NCI-H146 treated with DMSO at 0.1 percent for 48 hours (cell line): ENCODE measurements at regions not wholly inside any gene's neighbourhood (a gene's known extent, or its start where the extent isn't known, plus 50 kb on each side); places are given as distances from the start of the nearest gene placed in this dataset.

ENCODE experiments used
- DNase-seq: peaks from one replicate; lab custom pipeline; 2025; ENCODE audit not compliant: unreplicated experiment; lab: John Stamatoyannopoulos, UW

DNA sequence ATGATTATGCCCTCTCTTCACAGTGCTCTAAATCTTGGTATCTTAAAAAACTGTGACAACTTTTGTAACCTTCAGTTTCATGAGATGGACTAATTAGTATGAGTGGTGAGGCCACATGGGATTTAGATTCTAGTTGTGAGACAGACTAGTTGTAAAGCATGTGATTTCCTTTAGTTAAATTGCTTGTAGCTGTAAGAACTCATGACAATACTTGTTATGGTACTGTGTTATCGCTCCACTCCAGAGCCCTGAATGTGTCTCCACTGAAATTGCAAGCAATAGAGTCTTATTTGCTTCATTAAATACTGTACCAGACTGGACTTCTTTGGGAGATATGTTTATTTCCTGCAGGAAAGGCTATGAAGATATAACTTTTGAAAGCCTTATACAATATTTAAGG, 1198.3 kb upstream of the CDH6 start:
- no peak for DNase-seq

DNA sequence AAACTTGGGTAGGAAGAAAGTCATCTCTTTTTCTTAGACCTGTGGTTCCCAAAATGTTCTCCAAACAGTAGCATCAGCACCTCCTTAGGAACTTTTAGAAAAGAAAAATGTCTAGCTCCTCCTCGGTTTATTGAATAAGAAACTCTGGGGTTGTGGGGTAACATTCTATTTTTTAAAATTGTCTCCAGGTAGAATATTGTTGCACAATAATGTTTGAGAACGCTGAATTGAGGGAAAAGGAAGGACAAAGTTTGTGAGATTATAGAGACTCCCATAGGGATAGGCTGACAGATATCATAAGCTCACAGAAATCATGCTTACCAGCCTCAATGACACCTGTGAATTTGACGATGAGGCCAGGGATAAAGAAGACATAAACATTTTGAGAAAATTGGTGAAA, 1199.0 kb upstream of the CDH6 start:
- no peak for DNase-seq

DNA sequence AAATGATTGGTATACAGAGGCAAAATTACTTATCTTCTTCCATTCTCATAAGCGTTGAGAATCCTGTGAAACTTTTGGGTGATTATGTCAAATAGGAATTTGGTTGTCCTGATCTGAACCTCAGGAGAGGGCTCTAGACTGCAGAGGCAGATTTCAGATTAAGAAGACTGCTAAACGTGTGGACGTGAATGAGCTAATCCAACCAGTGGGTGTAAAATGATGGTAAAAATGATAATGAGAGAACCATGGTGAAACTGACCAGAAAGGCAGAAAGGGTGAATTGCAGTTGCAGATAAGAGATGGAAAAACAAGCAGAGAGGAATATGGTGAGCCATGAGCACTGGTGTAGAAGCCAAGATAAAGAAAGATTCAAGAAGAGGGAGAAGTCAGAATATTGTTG, 1200.2 kb upstream of the CDH6 start:
- no peak for DNase-seq

DNA sequence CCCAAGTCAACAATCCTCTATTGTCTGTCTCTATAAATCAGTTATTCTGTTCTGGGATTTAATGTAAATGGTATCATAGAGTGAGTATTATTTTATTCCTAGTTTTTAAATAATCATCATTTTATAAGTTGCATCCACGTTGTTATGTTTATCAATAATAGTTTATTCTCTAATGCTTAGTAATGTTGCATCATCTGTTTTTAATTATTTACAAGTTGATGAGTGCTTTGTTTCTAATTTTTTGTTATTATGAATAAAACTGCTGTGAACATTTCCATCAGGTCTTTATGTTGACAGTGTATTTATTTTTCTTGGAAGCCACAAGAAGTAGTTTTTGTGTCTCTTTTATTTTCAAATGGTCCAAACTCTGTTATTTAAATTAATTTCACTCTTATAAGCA, 1201.2 kb upstream of the CDH6 start:
- no peak for DNase-seq

DNA sequence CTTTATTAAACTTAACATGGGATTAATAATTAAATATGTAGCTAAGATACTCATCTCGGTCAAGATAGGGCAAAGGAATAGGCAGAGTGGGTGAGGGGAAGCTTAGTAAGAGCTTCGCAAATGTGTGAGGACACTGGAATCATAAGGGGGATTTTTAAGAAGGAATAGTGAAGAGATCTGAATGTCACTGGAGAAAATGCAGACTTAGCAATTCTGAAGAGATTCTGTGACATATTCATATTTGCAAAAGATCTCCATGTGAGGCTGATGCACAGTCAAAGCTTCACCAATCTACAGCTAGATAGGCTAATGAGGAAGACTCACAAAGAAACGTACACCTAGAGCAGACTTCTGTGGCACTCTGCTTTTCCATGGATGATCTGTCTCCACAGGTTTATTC, 1202.8 kb upstream of the CDH6 start:
- no peak for DNase-seq

DNA sequence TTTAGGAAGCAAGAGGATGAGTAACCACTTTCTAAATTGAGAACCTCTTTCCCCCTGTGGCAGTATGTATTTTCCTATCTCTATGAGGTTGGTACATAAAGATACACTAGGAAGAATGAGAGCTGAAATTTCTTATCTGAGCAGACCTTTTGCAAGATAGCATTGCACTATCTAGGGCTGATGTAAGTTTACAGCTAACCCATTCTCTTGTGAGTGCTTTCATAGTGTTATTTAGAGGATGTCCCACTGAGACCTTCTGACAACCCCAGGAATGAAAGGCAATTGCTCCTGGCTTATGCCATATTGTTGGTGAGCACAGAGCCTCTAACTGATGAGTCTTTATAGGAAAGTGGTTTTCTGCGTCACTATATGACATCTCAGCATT, 1209.3 kb upstream of the CDH6 start:
- no peak for DNase-seq

DNA sequence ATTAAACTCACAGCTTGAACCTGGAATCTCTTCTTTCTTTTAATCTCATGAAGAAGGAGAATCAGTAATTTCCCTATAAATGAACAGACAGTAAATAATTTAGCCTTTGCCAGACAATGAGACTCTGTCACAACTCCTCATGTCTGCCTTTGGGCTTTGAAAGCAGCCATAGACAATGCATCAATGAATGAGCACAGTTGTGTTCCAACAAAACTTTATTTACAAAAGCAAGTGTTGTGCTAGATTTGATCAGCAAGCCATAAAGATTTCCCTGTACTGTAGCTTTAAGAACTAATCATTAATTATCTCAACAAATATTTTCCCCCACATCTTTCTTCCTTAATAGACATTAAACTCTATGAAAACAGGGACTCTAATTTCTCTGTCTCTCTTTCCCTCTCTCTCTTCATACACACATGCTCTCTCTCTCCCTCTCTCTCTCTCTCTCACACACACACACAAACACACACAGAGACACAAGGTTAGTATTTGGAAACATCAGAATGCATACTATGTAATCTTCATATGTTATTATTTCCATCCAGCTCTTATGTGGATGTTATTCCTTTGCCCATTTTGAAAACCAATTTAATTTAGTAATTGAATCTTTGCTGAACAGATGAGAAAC, 1209.8 kb upstream of the CDH6 start:
- no peak for DNase-seq

DNA sequence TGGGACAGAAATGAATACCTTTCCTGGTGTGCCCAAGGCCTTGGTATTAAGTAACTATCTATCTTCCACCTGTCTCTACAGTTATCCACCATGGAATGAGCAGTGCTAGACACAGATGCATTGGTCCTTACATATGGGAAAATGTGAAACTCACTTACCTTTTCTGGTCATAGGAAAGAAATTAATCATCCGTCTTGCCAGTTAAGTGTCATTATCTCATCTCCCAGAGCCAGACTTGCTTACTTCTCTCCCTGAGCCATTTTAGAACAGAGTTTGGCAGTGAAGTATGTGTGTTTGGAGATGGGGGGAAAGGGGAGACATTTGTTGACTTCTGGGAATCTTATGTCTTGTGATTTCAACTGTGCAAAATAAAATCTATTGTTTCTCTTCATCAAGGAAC, 1211.0 kb upstream of the CDH6 start:
- DNase-seq, result no peak

DNA sequence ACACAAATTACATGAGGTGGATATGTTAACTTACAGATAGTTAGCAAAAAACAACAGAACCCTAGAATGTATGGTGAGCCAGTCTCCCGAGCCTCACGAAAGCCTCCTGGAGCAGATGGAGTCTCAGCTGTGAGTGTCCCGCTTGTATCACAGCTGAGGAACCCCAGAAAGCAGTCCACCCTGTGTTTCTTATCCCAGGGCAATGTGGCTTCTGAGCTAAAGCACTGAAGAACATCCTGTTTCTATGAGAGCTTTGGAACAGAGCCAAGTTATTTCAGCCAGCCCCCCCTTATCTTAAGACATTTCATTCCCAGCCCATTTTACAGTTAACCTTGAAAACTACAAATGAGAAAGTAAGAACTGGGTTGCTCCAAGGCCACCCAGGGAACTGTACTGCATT, 1220.9 kb upstream of the CDH6 start:
- DNase-seq, result no peak

DNA sequence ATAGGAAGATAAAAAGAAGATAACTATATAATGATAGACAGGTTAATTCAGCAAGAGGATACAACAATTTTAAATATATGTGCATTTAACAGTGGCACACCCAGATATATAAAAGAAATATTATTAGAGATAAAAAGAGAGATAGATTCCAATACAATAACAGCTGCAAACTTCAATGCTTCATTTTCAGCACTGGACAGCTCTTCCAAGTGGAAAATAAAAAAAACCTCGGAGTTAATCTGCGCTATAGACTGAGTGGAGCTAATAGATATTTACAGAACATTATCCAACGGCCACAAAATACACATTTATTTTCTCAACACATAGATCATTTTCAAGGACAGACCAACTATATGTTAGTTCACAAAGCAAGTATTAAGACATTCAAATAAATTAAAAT, 1229.5 kb upstream of the CDH6 start:
- DNase-seq, result no peak

DNA sequence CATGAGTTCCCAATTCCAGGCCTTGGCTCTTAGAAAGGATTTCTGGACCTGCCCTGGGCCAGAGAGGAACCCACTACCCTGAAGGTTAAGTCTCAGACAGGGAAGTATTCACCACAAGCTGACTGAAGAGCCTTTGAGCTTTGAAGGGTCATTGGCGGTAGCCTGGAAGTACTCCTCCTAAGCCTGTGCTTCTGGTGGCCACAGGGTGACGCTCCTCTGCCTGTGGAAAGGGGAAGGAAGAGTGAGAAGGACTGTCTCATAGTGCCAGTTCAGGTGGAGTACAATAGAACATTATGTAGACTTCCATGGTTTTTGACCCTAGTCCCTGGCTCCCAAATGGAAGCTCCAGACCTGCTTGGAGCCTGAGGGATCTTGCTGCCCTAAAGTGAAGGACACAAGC, 1233.2 kb upstream of the CDH6 start:
- no peak for DNase-seq

DNA sequence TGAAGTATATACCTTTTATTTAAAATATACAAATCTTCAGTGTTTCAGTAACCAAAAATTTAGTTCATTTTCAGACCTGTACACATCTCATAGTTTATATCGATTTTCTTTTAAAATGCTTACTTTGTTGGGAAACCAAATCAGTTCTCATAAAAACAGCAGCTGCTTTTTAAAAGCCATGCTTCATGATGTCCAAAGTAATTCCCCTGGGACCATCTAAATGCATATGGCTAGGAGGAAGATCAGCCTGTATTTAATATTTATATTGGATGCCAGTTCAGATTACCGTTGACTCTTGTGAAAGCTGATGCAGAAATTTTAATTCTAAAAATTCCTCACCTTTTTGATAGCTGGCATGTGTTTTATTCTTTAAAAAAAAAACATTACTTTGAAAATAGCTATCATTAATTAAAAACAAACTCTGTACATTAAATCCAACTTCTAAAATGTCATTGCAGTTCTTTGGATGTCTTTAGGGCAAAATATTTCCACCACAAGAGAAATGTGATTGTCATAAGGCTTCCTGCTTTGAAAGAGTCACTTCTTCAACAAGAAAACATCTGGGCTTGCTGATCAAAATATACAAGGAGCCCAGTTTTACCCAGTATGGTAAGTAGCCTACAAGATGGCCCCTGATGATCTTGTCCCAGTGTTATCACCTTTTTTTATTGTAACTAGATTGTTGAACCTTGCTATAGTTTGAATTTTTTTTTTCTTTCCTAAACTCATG, 1242.9 kb upstream of the CDH6 start:
- DNase-seq, result no peak

DNA sequence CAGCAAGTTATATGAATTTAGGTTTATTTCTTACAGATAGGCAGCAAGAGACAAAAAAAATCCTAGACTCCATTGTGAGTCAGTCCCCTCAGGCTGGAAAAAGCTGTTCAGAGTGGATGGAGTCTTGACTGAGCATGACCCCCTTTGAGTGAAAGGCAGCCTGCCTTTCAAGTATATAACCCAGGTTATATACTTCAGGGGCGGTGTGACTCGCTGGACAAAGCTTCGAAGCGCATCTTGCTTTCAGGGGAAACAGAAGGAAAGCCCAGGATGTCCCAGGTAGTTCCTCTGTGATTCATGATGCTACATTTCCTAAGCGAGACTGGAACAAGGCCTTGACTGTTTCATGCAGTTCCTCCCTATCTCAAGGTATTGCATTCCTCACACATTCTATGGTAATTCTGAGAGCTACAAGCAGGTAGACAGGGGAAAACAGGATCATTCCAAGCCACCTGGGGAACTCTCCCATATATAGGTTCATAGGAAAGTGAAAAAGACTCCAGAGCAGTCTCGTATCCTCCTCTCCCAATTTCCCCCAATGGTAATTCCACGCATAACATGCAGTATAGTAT, 1244.1 kb upstream of the CDH6 start:
- no peak for DNase-seq

DNA sequence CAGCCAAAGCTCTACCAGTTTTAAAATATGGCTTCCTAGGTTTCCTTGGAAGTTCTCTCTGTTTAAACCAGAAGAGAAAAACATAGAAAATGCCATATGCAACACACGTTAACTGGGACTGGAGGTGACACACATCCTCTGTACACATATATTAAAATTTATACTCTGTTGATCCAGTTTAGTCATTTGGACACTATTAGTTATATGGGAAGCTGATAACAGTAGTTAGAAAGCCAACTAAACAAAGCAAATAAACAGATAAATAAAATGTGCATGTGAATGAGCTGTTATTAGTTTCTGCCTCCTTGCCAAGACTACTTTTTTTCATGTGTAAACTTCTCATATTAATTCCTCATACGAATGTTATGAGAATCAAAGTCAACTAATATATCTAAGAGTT, 1249.2 kb upstream of the CDH6 start:
- no peak for DNase-seq

DNA sequence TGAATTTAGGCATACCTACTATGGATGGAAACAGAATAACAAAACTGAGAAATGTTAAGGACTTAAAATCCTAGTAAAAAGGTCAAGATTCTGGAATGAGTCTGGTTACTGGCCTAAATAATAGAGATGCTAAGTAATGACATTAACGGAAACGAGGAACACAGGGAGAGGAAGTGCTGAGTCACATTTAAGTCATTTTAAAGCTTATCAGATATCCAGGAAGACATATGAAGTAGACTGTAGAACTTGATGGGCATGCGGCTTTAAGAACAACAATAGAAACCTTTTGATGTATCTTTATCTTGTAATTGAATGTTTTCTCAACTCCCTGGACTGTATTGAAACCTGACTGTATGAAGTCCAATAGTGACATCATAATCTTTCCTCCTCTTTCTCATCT, 1251.4 kb upstream of the CDH6 start:
- no peak for DNase-seq

DNA sequence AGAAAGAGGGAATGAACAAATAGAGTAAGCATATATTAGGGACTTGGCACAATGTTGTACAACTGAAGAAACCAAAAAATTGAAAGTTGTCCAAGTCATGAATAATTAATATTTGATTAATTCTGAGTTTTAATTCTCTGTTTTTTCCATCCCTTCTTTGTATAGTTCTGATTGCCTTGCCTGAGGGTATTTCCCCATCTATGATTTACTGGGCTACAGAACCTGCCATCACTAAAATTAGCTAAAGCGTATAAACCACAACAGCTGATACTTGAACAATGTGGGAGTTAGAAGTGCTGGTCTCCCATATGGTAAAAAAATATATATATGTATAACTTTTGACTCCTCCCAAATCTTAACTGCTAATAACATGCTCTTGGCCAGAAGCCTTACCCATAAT, 1253.5 kb upstream of the CDH6 start:
- DNase-seq, result no peak

DNA sequence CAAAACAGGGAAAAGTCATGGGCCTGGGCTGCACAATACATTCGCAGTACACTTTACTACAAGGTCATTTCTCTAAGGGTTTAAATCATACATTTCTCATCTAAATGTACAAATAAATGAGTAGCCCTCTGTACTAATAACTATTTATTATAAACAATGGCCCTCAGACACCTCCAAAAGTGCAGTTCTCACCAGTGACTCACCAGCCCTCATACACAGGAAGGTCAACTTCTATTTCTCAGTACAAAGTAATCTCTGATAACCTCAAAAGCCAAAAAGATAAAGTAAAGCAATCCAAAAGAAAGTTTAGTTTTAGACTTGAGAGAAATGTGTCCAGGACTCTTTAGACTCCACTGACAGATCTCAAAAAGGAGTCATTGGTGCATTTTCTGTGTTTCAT, 1258.1 kb upstream of the CDH6 start:
- DNase-seq, result no peak

DNA sequence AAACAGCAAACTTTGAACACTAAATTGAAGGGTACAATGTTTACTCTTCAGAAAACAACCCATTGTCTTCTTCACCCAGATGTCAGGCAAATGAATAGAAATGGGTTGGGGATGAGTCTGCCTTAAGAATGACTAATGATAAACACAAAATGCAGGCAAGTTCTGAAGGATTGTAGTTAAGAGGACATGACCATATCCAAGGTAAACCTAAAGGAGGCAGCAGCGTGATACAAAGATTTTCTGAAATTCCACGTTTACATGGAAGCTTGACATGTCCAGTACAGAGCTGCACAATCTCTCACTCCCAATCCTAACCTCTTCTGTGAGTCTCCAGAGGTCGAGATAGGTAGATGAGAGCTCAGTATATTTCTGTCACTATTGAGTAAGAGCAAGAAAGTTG, 1263.2 kb upstream of the CDH6 start:
- DNase-seq, result no peak

DNA sequence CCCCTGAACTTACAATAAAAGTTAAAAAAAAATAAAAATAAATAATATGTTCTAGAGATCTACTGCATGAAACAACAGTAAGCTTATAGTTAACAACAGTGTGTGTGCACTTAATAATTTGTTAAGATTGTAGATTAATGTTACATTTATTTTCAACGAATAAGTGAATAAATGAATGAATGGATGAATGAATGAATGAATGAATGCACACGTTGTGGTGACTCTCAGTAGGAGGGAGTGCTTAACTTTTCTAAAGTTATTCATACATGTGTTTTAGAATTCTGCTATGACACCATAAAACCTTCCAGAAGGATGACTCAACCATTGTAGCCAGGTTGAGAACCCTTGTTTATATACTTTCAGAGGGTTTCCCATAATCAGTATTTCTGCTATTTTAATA, 1269.4 kb upstream of the CDH6 start:
- DNase-seq, result no peak

DNA sequence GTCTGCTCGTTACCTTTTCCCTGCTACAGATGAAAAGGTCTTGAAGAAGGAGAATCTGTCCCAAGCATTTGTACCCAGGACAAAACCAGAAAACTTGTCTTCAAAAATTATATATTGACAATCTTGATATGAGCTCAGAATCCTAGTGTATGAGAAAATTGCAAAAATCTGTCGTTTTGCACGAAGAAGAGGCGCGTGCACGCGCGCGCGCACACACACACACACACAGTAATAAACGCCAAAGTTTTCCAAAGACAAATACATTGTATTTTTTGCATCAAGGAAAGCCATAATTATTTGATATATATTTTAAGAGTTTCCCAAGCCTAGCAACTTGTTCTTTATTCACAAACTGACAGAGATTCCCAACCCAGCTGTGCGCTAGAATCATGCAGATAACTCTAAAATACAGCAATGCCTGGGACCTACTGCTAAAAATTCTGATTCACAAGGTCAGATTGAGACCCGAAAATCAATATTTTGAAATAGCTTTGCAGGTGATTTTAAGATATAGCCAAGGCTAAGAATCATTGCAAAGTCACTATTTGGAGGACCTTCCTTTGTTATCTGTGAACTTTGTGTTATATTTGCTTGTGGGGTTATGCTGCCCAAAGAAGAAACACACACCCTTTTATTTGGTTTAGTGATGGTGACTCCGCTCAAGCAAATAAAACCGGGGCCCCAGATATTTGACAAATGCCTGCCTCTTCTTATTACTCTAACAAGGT, 1287.7 kb upstream of the CDH6 start:
- no peak for DNase-seq

DNA sequence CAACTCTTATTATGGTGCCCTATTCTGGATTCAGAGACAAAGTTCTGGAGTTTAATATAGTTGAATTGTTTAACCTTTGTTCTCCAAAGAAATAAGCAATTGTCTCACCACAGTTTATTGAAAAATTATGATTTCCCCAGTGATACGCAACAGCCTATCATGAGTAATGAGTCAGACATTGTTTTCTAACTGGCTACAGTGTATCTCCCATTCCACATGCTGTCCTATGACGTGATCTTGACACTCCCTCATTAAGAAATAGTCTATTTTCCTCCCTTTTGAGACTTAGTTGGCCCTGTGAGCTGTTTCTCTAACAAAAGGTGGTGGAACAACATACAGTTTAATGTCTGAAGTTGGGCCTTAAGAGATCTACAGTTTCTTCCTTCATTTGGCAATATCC, 1290.6 kb upstream of the CDH6 start:
- DNase-seq, result no peak

DNA sequence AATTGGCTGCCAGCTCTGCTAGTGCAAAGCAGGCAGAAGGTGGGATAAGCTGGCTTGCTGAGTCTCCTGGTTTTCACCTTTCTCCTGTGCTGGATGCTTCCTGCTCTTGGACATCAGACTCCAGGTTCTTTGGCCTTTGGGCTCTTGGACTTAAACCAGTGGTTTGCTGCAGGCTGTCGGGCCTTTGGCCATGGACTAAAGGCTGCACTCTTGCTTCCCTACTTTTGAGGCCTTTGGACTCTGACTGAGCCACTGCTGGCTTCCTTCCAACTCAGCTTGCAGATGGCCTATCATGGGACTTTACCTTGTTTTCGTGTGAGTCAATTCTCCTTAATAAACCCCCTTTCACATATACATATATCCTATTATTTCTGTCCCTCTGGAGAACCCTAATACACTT, 1293.9 kb upstream of the CDH6 start:
- DNase-seq, result no peak
